NCI-H1436 (cell line): ENCODE measurements at regions not wholly inside any gene's neighbourhood (a gene's known extent, or its start where the extent isn't known, plus 50 kb on each side); places are given as distances from the start of the nearest gene placed in this dataset.

Experiments used
- DNase-seq: peaks from one replicate; lab custom pipeline; 2025; lab: John Stamatoyannopoulos, UW

DNA sequence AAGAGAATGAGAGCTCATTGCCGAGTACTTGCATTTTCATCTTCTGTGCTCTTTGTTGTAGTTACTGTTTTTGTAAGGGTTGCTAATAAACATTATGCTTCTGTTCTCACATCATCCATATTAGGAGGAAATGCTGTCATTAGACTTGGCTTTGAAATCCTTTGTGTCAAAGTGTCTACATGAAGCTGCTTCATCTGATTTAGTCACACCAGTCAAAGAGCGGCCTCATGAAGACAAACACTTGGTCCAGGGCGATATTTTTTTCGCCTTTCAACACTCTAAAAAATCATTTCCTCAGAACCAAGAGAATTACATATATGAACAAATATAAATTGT lies 105.0 kb downstream of the SPRY2 start:
- DNase-seq: peak; percentile 58

DNA sequence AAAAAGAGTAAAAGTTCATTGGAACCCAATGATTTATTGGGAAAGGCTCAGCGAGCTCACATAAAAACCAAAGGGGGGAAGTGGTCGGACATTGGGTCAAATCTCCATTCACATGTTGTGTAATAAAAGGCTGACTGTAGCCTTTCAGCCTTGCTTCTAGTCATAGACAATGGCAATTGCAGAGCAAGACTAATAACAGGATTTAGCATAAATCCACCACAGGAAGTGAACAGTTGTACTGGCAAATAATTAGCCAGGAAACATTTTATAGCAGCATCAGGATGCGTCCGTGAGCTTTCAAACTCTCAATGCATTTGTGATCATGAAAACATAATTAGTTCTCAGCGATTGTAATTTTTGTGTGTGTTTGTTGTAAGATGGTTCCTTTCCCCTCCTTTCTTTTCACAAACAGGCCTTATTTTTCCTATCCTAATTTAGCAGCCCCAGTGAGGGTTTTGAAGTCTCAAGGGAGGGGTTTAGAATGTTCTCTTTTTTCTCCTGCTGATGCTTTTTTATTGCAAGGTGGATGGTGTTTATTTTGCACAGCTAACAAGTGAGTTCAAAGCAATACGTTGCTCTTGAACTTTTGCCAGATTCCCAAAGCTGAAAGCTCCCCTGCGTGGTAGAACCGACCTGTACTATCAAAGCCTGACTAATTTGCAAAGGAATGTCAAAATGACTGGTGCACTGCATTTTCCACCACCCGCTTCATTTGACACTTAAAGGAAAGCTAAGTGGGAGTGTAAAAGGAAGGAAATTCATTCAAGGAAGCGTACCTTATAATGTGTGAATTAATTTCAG lies 105.6 kb downstream of the SPRY2 start:
- peak; percentile 58 for DNase-seq

DNA sequence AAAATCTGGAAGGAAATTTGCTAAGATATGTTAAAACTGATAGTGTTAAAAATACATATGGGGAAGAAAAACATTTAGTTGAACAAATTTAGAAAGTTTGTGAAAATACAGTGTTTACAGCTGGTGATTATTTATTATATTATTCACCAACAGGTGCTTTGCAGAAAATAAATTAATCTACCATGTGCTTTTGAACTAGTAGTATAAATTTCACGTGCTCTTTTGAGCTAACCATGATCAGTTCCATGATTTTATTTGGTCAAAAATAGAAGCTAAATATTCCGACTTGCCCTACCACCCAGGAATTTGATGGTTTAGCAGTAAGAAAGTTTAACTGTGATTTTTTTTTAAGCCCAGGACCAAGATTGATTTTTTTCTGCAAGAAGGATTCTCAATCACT lies 113.3 kb downstream of the SPRY2 start:
- no peak for DNase-seq

DNA sequence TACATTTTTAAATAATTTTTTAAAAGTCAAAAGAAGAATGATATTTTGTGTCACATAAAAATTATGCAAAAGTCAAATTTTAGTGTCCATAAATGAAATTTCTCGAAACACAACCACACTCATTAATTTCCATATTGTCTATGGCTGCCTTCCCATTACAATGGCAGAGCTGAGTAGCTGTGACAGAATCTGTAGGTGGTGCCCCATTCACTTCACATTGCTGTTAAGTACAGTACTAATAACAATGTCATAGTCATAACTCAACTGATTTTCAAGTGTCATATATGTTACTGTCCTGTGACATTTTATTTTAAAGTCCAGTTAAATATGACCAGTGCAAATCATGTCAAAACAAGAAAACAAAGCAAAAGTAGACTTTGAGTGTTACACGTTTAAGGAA lies 114.3 kb downstream of the SPRY2 start:
- no peak for DNase-seq

DNA sequence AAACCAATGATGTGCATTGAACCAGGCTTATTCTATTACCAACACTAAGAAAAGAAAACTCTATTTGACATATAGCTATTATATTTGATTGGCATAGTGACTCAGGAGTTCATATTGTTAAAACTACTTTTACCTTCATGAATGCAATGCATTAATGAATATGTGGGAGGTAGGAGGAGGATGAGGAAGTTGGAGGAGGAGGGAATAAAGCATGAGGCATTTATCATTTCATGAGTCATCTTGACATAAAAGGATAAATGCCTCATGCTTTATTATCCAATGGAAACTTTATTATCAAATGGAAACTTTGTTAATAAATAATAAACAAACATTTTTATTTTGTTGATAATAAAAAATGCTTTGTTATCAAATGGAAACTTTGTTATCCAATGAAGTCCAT lies 116.5 kb downstream of the SPRY2 start:
- DNase-seq: no peak

DNA sequence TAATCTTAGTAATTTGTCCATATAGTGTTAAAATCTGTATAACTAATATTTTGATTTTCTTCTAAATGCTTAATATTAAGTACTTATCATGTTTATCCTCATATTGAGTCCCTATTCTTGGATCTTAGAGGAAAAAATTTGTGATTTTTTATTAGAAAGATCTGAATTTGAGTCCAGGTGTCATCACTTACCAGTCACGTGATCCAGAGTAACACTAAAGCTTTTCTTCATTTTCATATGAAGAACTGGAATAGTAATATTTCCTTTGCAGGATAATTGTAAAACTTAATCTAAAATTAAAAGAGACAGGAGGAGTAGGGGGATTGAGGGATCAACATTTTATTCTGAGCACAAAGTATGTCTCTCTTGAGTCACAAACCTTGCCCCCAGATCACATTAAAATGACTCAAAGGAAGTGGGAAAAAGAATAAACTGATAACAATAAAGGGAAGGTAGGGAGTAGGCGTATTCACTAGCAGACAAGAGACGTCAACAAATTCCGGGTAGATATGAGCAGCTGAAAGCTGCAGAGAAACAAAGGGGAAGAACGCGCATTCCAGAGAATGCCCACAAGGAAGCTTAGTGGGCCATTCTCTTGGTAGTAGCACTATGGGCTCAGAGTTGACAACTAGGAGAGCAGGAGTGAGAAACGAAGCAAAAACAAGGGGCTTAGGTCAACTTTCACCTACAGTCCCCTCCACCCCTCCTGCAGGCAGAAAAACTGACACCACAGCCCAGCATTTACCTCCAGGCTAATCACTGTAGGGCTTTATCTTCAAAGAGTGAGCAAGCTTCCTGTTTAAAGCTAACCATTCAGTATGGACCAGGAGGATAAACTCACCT lies 123.1 kb downstream of the SPRY2 start:
- DNase-seq: no peak

DNA sequence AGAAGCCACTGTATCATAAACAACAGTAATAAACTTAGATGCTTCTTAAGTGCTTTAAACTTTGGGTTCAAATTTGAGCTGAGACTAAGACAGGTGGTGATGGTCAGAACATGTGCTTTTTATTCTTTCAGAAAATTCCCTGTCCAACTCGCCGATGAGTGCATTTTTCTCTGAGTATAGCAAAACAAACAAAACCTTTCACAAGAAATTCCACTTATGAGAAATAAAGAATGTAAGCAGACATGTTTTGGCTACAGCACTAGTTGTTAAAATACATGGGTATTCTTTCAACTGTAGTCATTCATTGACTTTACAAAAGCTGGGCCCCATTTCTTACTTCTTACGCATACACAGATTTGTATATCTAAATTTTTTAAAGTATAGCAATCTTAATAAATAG lies 125.6 kb downstream of the SPRY2 start:
- no peak for DNase-seq

DNA sequence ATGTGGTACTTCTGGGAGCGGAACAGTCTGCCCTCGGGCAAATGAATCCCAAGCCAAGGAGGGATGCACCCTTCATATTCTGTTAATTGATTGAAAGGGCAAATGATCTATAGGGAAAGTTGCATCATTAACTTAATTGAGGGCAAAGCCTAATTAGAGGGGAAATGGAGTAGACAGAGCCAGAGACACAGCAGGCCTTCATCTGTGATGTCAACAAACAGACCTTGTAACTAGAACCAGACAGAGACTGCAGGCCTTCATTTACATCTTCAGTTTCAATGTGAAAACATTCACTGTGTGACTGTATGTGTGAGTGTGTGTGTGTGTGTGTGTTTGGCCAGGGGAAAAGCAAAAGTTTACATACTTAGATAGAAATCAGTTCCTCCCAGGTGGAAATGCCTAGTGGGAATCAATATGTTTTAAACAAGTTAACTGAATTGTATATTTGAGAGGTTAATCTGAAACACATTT lies 126.4 kb downstream of the SPRY2 start:
- no peak for DNase-seq

DNA sequence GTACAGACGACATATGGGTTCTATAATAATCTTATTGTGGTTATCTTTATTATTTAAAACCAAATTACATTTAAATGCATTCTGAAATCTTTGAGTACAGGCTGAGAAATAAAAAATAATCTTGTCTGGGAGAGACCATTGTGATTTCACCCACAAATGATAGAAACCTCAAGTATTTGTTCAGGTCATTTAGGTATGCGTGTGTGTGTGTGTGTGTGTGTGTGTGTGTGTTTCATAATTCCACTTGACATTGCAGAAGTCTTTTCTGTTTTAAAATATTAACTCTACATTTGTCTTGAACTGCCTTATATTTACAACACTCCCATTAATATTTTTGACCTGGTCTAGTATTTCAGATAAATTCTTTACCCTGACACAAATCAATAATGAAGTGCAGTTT lies 126.9 kb downstream of the SPRY2 start:
- no peak for DNase-seq

DNA sequence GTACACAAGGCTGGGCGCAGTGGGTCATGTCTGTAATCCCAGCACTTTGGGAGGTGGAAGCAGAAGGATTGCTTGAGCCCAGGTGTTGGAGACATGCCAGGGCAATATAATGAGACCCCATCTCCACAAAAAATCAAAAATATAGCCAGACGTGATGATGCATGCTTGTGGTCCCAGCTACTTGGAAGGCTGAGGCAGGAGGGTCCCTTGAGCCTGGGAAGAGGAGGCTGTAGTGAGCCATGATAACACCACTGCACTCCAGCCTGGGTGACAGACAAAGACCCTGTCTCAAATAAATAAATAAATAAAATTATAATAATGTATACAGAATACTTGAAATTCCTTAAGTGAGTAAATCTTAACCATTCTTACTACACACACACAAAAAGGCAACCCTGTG lies 127.7 kb downstream of the SPRY2 start:
- no peak for DNase-seq

DNA sequence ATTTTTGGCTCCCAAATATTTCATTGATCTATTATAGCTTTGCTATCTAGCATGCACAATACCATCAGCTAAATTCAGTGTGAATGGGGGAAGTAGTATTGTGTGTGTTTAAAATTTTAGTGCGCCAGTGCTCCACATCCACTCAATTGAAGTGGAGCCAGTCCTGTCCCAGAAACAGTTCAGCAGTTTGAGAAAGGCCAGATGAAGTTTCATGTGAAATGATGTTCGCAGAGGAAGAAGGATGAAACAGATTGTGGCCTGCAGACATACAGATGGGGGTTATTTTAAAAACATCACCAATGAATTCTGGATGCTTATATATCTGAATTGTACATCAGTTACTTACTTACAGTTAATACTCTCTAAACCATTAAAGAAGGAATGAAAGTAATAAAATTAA lies 129.4 kb downstream of the SPRY2 start:
- DNase-seq: no peak

DNA sequence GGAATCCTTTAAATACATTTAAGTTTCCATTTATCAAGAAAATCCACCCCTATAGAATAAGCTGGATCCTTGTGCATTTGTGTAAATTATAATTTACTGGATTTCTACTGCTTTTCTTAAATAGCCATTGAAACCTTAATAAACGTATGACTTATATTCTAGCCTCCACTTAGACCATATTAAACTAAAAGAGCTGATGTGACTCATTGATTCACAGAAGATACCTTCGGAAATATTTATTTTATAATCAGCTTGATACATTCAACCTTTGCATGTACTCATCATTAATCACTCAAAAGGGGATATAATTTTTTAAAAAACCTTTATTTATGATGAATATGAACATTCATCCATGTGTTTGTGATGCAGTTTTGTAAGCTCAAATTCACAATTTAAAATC lies 136.3 kb downstream of the SPRY2 start:
- DNase-seq: no peak

DNA sequence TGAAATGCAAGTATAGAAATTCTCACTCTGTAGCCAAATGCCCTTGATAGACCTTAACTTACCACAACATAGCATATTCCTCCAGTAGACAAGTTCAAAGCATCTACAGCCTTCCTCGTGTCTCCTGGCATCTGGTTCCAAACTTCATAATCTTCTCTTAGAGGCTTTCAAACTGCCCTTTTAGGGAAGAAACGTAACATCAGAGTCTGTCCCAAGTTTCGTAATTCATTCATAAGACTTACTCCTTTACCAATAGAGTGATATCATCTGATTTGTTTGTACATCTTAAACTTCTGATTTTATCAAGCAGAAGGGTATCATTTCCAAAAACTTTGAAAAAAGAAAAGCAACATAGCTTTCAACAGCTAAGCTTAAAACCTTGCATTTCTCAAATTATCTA lies 137.4 kb downstream of the SPRY2 start:
- no peak for DNase-seq

DNA sequence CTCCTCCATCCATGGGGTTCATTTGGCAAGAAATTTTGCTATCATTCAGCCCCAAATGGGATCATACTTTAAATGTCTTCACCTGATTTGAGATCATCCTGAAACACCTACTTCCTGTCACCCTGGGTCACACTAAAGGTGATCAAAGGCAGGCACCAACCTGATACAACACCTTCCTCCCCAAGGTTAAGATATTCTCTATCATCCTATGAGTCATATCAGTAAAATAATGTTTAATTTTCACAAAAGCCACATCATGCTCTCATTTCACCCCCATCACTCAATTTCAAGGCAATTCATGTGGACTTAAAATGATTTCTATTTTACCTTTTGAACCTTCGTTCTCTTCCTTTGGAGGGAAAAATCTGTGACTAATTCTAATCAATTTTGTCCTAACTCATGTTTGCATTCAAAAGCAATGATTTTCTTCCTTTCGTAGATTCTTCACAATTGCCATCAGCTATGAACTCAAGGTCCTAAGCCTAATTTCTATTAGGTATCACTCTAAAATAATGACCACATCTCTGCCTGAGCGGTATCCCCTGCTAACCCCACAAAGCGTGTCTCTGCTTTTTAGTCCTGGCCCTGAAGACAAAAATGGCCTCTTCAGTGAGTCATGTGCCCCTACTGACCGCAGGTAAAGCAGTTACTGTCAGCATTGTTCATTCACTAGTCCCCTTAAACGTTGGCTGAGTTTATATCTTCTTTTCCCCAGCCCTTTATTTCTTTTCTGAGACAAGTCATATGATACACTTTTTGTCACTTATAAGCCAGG lies 139.0 kb downstream of the SPRY2 start:
- no peak for DNase-seq

DNA sequence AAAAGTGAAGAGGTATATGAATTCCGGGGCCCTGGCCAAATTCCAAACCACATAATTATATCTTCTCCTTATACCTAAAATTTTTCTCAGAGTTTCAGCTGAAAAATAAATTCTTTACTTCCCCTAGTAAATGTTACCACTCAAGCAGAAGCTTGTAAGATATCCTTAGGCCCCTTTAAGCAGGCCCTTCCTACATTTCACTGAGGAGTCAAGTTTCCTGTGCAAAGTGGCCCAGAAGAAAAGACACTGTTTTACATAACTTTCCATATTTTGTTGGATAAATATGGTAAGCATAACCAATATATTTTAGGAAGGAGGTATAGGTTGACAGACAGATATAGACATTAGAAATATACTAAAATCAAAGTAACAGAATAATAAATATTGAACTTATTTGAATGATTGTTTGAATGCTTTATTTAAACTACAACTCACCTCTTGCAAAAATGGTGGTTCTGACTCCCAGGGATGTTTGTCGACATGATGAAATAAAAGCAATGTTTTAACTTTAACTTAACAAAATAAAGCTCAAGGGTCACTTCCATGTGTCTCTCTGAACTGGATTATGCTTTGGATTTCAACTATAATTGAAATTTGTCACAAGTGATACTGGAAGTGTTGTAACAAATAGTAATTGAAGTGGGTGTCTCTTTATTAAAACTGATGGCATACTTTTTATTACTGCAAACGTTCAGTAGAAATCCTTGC lies 141.2 kb downstream of the SPRY2 start:
- no peak for DNase-seq

DNA sequence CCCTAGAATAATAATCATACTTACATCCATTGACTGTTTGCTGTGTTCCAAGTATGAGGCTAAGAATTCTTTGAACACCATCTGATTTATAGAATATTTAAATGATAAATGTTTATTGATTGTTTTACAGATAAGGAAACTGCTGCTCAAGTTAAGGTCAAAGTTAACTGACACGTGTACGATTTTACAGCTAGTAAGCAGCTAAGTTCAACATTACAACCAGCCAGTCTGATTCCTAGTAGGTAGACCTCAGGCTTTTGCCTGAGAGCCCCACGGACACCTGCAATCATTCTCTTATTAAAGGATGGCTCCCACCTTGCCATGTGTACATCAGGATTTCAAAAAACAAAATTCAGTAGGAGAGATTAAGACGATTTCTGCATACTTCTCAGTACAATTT lies 141.9 kb downstream of the SPRY2 start:
- no peak for DNase-seq

DNA sequence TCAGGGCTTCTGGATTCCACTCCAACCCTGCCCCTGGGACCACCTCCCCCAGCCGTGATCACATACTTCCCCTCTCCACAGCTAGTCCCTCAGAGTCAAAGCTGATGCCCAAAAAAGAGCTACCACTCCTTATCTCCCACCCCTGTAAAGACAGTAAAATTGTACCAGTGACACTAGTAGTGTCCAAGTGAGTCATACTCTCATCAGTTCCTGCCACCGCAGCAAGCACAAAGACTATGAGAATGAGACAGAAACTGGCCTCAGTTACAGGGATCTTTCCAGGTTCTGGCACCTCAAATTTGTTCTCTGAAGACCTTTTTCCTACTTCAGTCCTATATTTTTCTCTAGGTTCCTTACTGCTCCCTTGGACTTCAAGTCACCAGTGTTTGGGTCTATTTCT lies 144.2 kb downstream of the SPRY2 start:
- no peak for DNase-seq

DNA sequence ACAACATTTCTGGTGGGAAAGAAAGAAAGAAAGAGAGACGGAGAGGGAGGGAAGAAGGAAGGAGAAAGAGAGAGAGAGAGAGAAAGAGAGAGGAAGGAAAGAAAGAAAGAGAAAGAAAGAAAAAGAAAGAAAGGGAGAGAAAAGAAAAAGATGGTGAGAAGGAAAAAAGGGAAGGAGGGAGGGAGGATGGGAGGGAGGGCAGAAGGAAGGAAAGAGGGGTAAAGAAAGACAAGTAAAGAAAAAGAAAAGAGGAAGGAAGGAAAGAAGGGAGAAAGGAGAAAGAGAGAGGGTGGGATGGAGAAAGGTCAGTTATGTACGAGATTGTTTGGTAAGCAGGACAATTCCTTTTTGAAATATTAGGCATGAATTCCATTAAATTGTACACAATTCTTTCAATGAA lies 145.3 kb downstream of the SPRY2 start:
- DNase-seq: no peak

DNA sequence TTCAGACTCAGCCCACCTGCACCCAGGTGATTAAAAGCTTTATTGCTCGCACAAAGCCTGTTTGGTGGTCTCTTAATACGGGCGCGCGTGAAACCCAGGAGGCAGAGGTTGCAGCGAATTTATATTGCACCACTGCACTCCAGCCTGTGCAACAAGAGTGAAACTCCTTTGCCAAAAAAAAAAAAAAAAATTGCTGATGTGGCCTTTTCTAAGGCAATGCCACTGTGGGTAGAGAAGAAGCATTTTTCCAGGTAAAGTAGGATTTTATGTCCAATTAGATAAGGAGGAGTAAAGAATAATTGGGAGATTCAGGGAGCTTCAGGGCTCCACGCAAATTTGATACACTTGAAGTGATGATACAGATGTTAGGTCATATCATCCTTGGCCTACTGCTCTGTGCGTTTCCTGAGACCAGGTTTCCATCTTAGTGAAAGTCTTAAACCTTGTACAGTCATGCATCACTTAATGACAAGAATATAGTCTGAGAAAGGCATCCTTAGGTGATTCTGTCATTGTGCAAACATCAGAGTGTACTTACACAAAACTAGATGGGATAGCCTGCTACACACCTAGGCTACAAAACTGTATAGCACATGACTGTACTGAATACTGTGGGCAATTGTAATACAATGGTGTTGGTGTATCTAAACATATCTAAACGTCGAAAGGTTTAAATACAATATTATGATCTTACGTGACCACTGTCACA lies 150.9 kb downstream of the SPRY2 start:
- DNase-seq: no peak

DNA sequence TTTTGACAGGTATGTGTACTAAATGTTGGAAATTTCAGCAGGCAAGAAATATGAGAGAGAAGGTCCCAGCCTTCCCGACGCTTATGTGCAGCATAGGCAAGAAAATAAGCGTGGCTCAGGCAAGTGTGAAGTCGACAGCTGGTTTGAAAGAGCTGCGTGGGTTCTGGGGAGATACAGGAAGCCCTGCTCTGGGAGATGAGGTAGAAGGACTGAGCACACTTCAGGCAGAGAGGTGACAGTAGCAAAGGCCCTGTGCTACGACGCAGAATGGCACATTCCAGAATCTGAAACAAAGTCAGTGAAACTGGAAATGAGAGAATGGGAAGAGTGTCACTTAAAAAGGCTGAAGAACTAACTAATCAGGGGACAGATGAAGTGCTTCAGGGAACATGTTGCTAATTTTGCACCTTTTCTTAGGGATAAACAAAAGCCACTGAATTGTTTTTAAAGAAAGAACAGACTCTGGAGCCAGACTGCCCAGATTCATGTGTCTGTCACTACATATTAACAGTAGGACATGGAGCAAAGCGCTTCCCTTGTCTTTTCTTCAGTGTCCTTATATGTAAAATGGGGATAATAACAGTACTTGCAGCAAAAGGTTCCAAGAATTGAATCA lies 160.1 kb downstream of the SPRY2 start:
- no peak for DNase-seq

DNA sequence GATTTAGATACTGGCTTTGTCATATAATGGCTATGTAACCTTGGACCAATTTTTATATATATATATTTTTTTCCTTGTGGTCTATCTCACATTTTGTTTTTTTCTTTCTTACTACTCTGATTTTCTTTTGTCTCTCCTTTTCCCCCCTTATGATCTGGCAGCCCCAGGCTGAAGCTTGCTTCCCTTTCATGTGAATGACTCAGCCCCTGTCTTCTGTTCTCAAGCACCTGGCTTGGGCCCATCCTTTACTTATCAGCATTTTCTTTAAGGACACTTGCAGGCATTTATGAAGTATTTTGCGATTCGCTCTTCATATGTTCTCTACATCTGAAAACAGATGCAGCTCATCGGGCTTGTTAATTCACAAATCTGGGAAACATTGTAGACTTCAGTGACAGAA lies 163.6 kb downstream of the SPRY2 start:
- no peak for DNase-seq
